GM18868 (cell line): ENCODE measurements at regions not wholly inside any gene's neighbourhood (a gene's known extent, or its start where the extent isn't known, plus 50 kb on each side); places are given as distances from the start of the nearest gene placed in this dataset.

ENCODE experiments used
- ATAC-seq: cut with Tn5 transposase; IDR thresholded peaks from one replicate; pipeline ENCODE4 v1.9.1; 2021; ENCODE audit warnings: mild to moderate bottlenecking, moderate library complexity; ENCODE audit not compliant: unreplicated experiment

GRCh38 chr18:26745288-26746181, 120.0 kb downstream of the AQP4 start:
- no peak for ATAC-seq

- no peak for ATAC-seq
Measured at GRCh38 chr18:26741758-26742157, 123.7 kb downstream of the AQP4 start.

DNA sequence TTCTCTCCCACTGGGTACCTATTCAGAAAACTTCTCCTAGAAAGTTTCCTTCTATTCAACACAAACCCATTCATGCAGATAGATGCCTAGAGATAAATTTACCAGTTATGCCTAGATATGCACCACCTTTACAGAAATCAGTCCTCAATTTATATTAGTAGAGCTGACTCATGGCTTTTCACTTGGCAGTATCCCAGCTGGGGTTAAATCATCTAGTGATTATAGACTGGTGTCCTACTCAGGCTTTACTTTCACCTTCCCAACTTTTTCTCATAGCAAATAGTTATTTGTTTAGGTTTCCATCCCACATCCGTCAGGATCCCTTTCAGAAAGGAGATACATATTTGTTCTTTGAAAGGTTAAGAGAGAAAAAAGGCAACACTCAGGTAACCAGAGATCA, 124.5 kb downstream of the AQP4 start:
- no peak for ATAC-seq

DNA sequence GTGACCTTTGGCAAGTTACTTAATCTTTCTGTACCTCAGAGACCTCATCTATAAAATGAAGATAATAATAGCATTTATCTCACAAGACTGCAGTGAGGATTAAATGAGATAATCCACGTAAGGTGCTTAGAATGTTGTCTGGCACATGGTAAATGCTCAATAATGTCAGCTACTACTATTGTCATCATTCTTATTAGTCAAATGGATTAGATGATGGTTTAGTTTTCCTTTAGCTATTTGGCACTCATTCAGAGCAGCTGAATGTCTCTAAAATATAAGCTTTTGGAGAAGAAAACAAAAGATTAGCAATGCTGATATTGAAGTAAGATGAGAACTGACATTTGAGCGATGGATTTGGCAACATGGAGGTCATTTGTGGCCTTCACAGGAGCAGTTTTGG, 125.1 kb downstream of the AQP4 start:
- no peak for ATAC-seq

DNA sequence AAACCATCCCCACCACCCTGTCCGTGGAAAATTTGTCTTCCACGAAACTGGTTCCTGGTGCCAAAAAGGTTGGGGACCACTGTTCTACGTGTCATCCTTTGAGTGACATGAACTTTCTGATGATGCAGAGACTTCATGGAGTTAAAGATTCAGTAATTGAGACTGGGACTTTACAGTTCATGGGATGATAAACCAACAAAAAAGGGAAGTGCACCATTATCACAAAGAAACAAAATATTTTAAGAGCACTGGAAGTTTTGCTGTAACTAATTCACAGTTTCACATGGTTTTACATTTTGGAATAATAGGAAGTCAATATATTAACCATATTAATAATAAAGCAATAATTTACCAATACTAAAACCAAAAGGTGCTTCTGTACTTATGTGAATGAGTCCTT, 126.8 kb downstream of the AQP4 start:
- ATAC-seq: no peak

DNA sequence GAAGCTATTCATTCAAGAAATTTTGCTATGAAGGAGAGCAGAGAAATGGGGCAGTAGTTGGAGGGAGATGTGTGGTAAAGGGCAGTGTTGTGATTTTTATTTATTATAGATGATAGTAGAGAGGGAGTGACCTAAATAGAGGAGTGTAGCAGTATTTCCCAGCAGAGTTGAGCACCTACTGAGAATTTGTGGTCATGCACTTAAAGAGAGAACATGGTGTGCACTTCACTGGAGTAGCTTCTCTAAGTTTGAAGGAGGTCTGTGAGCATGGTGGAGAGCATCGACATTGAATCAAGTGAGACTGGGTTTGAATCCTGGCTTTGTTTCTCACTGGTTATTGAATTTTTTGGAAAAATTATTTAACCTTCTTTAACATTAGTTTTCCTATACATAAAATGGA, 129.2 kb downstream of the AQP4 start:
- ATAC-seq: no peak

DNA sequence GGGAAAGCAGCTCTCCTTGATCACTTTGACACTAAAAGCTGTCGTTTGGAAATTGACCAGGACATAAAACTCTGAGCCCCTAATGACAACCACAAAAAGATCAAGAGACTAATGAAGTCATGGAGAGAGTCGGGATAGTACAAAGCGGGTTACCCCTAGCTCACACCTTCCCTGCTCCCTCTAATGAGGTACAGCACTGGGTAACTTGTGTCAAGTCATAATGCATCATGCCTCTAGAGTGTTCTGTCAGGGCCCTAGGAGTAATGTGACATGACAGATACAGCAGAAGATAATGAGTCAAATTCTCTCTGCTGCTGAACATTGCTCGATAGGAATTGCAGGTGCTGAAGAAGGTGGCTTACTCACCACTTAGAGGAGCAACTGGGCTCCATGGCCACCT, 130.7 kb downstream of the AQP4 start:
- ATAC-seq: no peak

DNA sequence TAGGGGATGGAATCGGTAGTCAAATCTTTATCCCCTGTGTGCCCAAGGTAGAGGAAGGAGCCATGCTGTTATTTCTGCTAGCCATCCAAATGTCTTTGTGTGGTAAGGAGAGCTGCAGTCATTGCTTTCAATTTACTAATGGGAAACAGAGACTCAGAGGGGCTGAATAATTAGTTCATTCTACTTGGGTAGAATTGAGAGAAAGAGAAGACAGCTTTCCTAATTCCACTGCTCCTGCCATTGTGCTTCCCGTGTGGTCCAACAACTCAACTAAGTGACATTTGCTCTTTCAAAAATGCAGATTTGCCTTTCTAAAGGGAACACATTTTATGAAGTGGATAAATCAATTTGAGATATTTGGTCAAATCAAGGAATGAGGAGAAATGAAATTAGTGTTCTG, 136.1 kb downstream of the AQP4 start:
- no peak for ATAC-seq

DNA sequence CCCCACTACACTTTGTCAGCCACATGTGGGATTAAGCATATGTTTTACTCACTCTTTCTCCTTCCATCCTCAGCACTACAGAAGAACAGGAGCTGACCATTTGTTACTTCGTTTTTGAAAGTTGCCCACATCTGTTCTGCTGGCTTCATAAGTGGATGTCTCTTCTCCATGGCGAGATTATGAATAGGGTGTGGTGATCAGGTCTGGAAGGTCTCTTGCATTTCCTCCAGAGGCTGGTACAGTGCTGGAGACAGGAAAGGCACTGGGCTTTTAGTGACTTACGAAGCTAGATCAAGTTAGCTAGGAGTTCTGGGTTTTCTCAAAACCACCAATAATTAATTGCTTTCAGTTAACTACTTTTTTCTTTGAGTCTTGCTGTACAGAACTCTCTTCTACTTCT, 136.5 kb downstream of the AQP4 start:
- ATAC-seq: no peak

DNA sequence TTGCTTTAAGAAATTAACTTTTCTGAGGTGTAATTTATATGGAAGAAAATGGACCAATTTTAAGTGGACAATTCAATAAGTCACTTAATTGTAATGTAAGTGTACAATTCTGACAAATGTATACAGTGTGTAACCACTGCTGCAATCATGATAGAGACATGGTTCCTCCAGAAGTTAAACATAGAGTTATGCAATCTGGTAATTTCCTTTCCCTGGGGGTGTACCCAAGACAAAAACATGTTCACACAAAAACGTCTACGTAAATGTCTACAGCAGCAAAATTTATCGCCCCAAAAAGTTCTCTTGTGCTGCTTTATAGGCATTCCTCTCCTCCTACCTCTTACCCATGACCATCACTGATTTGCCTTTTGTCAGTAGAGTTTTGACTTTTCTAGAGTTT, 141.5 kb downstream of the AQP4 start:
- ATAC-seq: no peak

- ATAC-seq: no peak
Measured at GRCh38 chr18:26722565-26722931, 143.0 kb downstream of the AQP4 start.

DNA sequence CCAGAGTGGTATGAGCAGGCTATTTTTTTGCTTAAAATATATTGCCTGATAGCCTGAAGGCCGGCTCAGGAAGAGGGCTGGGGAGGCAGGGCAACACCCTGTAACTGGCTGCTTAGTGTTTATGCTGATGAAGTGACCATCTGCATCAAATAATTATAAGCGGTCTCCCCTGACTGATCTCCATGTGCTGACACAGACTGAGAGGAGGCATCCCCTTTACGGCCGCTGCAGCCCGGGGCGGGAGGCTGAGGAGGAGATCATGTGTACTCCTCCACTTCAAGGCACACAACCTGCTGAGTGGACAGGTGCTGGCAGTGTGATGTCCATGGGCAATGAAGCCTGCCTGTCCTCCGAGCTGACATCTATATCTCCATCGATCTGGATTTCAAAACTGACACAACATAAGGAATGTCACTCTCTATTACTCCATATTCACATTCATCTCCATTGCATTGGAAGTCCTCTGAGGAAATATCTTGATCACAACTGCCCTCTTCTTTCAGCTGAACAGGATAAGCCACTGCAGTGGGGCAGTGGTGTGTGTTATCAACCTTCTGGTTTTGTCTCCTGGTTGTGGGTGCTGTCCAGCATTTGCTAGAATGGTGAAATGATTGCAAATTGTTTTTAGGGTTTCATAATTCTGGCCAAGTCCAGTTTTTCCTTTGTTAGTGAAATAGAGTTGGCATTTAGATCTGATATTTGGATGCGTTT, 143.5 kb downstream of the AQP4 start:
- ATAC-seq: no peak

DNA sequence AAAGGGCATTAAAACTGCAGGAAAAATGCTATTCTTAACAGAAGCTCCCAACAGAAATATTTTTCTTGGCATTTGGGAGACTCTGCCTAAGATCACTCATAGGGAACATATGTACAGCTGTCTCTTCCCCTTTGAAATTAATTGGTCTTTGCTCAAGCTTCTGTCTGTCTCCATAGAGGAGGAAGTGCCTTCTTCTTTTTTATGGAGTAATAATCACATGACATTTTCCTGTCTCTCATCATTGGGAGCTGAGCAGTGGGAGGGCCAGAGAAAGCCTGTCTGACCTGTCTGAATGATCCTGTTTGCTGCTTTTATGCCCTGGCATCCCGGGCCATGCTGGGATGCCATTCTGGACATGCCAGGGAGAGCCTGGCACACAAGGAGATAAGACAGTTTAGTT, 145.6 kb downstream of the AQP4 start:
- no peak for ATAC-seq

GRCh38 chr18:26717123-26717719, 148.3 kb downstream of the AQP4 start:
- no peak for ATAC-seq

DNA sequence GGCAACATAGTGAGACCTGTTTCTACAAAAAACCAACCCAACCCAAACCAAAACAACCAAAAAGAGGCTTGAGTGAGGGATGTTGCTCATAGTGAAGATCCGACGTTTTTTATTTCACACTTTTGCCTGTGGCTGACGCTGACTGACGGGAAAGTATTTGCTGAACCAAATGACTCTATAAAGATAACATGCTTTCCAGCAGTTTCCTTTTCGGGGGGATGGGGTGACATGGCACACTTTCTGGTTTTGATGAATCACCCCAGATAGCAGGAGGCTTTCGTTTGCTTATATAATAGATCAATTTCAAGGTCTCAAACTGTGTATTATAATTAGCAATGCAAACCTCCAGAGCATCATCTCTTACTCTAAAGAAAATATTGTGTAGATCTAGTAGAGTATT, 150.8 kb downstream of the AQP4 start:
- no peak for ATAC-seq

GRCh38 chr18:26711756-26712155, 153.8 kb downstream of the AQP4 start:
- no peak for ATAC-seq

GRCh38 chr18:26710470-26711096, 154.9 kb downstream of the AQP4 start:
- peak; percentile 95 for ATAC-seq

DNA sequence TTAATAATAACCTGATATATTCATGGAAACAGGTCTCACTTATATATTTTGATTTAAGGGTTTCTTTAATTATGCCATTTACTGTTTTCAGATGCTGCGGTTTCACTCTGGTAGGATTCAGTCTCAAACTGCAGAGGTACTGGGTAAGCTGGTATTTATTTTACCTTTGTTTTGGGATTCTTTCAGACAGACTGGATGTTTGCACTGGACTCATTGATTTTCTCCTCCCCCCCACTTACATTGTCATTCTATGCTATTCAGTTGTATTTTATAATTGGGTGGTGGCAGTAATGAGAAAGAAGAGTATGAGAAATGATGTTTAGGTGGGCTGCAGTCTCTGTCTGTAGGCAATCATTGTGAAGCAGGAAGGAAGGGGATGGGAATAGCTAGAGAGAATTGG, 155.6 kb downstream of the AQP4 start:
- ATAC-seq: no peak

GRCh38 chr18:26708806-26709716, 156.4 kb downstream of the AQP4 start:
- no peak for ATAC-seq

DNA sequence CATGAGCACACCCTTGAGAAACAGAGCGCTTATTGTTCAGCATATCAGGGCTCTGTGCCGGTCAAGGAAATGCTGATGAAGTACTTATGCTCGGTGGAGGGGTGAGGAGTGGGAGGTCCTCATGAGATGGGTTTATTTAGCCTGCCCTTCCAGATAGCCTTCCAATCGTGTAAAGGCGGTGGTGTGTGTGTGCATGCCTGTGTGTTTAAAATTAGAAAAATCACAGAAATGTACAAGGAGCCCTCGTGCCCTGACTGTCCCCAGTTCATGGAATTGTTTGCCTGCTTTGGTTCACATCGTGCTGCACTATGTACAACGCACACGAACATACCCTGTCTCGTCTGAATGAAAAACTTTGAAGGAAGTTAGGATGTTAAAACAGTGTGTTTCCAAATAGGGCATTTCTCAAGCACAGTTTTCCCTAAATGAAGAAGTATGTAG, 158.6 kb downstream of the AQP4 start:
- ATAC-seq: no peak
